PC-3 (cell line): ENCODE measurements at regions not wholly inside any gene's neighbourhood (a gene's known extent, or its start where the extent isn't known, plus 50 kb on each side); places are given as distances from the start of the nearest gene placed in this dataset.

Experiments used
- CTCF ChIP-seq: fragments of 300-600 bp; sonication (generic); conservative IDR thresholded peaks from 2 replicates; pipeline ENCODE4 v1.5.1; 2017; ENCODE audit warnings: antibody characterized with exemption, low read depth, mild to moderate bottlenecking, low read length
- EZH2phosphoT487 ChIP-seq: fragments of 300-600 bp; sonication (generic); IDR thresholded peaks from 2 replicates; pipeline ENCODE4 v1.6.1; 2018; ENCODE audit warnings: mild to moderate bottlenecking, antibody characterized with exemption, low read length, borderline replicate concordance

GRCh38 chr4:164021947-164022346 is 527.5 kb downstream of the TMA16 start:
- TF ChIP-seq CTCF (no peak), EZH2phosphoT487 (no peak)
